Psoas muscle (tissue), 7 donors: ENCODE measurements at regions not wholly inside any gene's neighbourhood (a gene's known extent, or its start where the extent isn't known, plus 50 kb on each side); places are given as distances from the start of the nearest gene placed in this dataset.

ENCODE experiments used
- ATAC-seq, 4 donors: fragments of 200-7000 bp; cut with Tn5 transposase; one replicate each; pipeline ENCODE4 v1.9.1; 2020; ENCODE audit warnings: moderate library complexity in 3 of 4, mild to moderate bottlenecking in 2 of 4
- DNase-seq, 2 donors: peaks; one replicate each; pipeline ENCODE4 v3.0.0-alpha.2; 2020
- H3K27ac ChIP-seq: fragments of 200-600 bp; one replicate; pipeline ENCODE4 v1.8.0; 2022
- H3K27me3 ChIP-seq, 3 donors: fragments of 200-600 bp in 1 of 3; one replicate each; pipeline versions ENCODE4 v1.6.1 to v1.8.0; 2013 to 2022; ENCODE audit warnings: low read length in 2 of 3, mild to moderate bottlenecking in 2 of 3, moderate library complexity in 1 of 3; ENCODE audit not compliant: insufficient read depth in 3 of 3
- H3K36me3 ChIP-seq, 2 donors: fragments of 200-600 bp in 1 of 2; one replicate each; pipeline versions ENCODE4 v1.6.1 to v1.8.0; 2013 to 2022; ENCODE audit warnings: low read depth in 1 of 2, mild to moderate bottlenecking in 1 of 2, moderate library complexity in 1 of 2; ENCODE audit not compliant: insufficient read depth in 1 of 2
- H3K4me1 ChIP-seq: fragments of 200-600 bp; one replicate; pipeline ENCODE4 v1.8.0; 2022
- H3K4me3 ChIP-seq: fragments of 200-600 bp; one replicate; pipeline ENCODE4 v1.8.0; 2022; ENCODE audit warnings: mild to moderate bottlenecking
- H3K9me3 ChIP-seq: fragments of 200-600 bp; one replicate; pipeline ENCODE4 v1.8.0; 2022
- CTCF ChIP-seq: fragments of 200-600 bp; IDR thresholded peaks from one replicate; pipeline ENCODE4 v1.8.0; 2022; ENCODE audit warnings: antibody characterized with exemption
- WGBS, 3 donors: extraction: QIAGEN DNeasy Blood & Tissue Kit; methylation state at CpG; one replicate each; pipeline versions ENCODE4 v1.1.6 to v1.1.7; 2013; 5-methylcytosine and 5-hydroxymethylcytosine counted together
- intact Hi-C, 2 donors: fragments of 100-400 bp; cut with DNase I; formaldehyde crosslinking; loops; one replicate each; pipeline versions ENCODE4 v1.11.0 to v1.14.2; 2022
- donor health status: healthy with polysubstance abuse.
- donor health status: DM: no; HTN: no; CAD: no; lungs with moderate emphysema.
- donor health status: Bipolar disorder and iron deficiency.
- donor health status: healthy.
- donor health status: DM: yes; HTN: yes; CAD: no.
- donor health status: DM: no; HTN: no; CAD: no.
- donor health status: DM: yes; HTN: yes; CAD: no.

GRCh38 chr18:70559446-70559845 is 270.6 kb downstream of the SOCS6 start:
- ATAC-seq (no peak), DNase-seq (no peak)
- TF ChIP-seq CTCF = no peak
- intact Hi-C loops = no loop called here
- Histone ChIP-seq H3K4me3 (no peak overlapping the region), H3K9me3 (no peaks in the 10 kb centered on the region), H3K27ac (no peak overlapping the region), H3K27me3 (no peaks in the 10 kb centered on the region), H3K36me3 (no peaks in the 10 kb centered on the region), H3K4me1 (no peaks in the 10 kb centered on the region)
- WGBS, 3 donors = 57 to 64% (median 59%) methylated on average over 2 of the region's 2 CpGs

GRCh38 chr18:70558371-70558770 is 269.5 kb downstream of the SOCS6 start:
- 74 to 77% (median 74%) methylated on average over 1 of the region's 1 CpG for WGBS, 3 donors
- ATAC-seq (no peak), DNase-seq (no peak)
- Histone ChIP-seq H3K36me3 (no peaks in the 10 kb centered on the region), H3K9me3 (no peaks in the 10 kb centered on the region), H3K4me1 (no peaks in the 10 kb centered on the region), H3K27me3 (no peaks in the 10 kb centered on the region), H3K27ac (no peak overlapping the region), H3K4me3 (no peak overlapping the region)
- intact Hi-C loops = no loop called here
- no peak for TF ChIP-seq CTCF

GRCh38 chr18:70554854-70555445 is 266.1 kb downstream of the SOCS6 start:
- TF ChIP-seq CTCF = no peak
- WGBS, 3 donors = 66 to 80% (median 67%) methylated on average over 2 of the region's 2 CpGs
- DNase-seq = no peak
- no peak for ATAC-seq
- Histone ChIP-seq H3K9me3 (no peaks in the 10 kb centered on the region), H3K36me3 (no peaks in the 10 kb centered on the region), H3K4me3 (no peak overlapping the region), H3K27ac (no peak overlapping the region), H3K27me3 (no peaks in the 10 kb centered on the region), H3K4me1 (no peaks in the 10 kb centered on the region)
- intact Hi-C loops = loop anchor here in 1 of 2 donors (1.0 kb wide), 1 partner anchor 8 kb away; no protein-coding TSS in a partner anchor

- no peaks in the 10 kb centered on the region for H3K27me3 ChIP-seq
- TF ChIP-seq CTCF = no peak
- no peak overlapping the region for H3K27ac ChIP-seq
- no peak for DNase-seq
- no peaks in the 10 kb centered on the region for H3K9me3 ChIP-seq
- H3K4me3 ChIP-seq = no peak overlapping the region
- no peak for ATAC-seq
- WGBS, 3 donors = 38 to 55% (median 54%) methylated on average over 3 of the region's 3 CpGs
- H3K36me3 ChIP-seq = no peaks in the 10 kb centered on the region
- H3K4me1 ChIP-seq = no peaks in the 10 kb centered on the region
- intact Hi-C loops = no loop called here
Observed at GRCh38 chr18:70553936-70554260, 265.1 kb downstream of the SOCS6 start.

- ATAC-seq (no peak), DNase-seq (no peak)
- intact Hi-C loops = no loop called here
- no peaks in the 10 kb centered on the region for H3K27me3 ChIP-seq
- no peak overlapping the region for H3K27ac ChIP-seq
- H3K9me3 ChIP-seq = no peaks in the 10 kb centered on the region
- no peaks in the 10 kb centered on the region for H3K4me1 ChIP-seq
- H3K4me3 ChIP-seq = no peak overlapping the region
- WGBS, 3 donors = 66 to 68% (median 66%) methylated on average over 10 of the region's 10 CpGs
- H3K36me3 ChIP-seq = no peaks in the 10 kb centered on the region
- TF ChIP-seq CTCF = no peak
Observed at GRCh38 chr18:70553245-70553935, 264.5 kb downstream of the SOCS6 start.
